Stomach (tissue), 4 donors: ENCODE measurements at regions not wholly inside any gene's neighbourhood (a gene's known extent, or its start where the extent isn't known, plus 50 kb on each side); places are given as distances from the start of the nearest gene placed in this dataset.

Source experiments
- POLR2AphosphoS5 ChIP-seq, 3 donors: sonication (generic); formaldehyde crosslinking; IDR thresholded peaks; one replicate each; pipeline ENCODE4 v1.6.1; 2016; ENCODE audit warnings: antibody characterized with exemption in 3 of 3
- TF ChIP-seq, protein P1 (sequence below), 7 experiments: fragments of 450-650 bp in 4 of 7; fragments of 200-600 bp in 3 of 7; sonication (generic) in 3 of 7; IDR thresholded peaks; one replicate each; pipeline ENCODE4 v1.5.1; 2016 to 2019; ENCODE audit warnings: antibody characterized with exemption in 7 of 7, control low read depth in 2 of 7, mild to moderate bottlenecking in 1 of 7

GRCh38 chr1:38332649-38333310 is 286.2 kb upstream of the POU3F1 start:
- TF ChIP-seq, protein P1, sequence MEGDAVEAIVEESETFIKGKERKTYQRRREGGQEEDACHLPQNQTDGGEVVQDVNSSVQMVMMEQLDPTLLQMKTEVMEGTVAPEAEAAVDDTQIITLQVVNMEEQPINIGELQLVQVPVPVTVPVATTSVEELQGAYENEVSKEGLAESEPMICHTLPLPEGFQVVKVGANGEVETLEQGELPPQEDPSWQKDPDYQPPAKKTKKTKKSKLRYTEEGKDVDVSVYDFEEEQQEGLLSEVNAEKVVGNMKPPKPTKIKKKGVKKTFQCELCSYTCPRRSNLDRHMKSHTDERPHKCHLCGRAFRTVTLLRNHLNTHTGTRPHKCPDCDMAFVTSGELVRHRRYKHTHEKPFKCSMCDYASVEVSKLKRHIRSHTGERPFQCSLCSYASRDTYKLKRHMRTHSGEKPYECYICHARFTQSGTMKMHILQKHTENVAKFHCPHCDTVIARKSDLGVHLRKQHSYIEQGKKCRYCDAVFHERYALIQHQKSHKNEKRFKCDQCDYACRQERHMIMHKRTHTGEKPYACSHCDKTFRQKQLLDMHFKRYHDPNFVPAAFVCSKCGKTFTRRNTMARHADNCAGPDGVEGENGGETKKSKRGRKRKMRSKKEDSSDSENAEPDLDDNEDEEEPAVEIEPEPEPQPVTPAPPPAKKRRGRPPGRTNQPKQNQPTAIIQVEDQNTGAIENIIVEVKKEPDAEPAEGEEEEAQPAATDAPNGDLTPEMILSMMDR (IDR thresholded peaks at IDR 0.05): no peak
- no peak for TF ChIP-seq POLR2AphosphoS5 (IDR thresholded peaks at IDR 0.05)
